ENCODE measurements at regions not wholly inside any gene's neighbourhood (a gene's known extent, or its start where the extent isn't known, plus 50 kb on each side); places are given as distances from the start of the nearest gene placed in this dataset.

DNA sequence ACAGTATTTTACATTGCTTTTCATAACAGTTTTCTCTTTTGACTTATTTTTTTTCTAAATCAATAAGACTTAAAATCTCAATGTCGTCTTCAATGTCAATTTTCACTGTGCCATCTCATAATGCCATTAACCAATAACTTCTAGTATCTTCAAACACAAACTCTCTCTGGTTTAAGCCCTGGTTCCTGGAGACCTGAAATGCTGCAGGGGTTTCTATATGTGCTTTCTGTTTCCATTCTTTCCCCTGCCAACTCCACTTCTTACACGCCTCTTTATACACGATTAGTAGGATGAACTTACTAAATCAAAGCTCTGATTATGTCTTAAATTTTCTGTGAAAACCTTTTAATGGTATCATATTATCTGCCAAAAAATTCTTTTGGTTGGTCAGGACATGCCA, 191.4 kb downstream of the AMY1C start:
- TF ChIP-seq, protein P1, sequence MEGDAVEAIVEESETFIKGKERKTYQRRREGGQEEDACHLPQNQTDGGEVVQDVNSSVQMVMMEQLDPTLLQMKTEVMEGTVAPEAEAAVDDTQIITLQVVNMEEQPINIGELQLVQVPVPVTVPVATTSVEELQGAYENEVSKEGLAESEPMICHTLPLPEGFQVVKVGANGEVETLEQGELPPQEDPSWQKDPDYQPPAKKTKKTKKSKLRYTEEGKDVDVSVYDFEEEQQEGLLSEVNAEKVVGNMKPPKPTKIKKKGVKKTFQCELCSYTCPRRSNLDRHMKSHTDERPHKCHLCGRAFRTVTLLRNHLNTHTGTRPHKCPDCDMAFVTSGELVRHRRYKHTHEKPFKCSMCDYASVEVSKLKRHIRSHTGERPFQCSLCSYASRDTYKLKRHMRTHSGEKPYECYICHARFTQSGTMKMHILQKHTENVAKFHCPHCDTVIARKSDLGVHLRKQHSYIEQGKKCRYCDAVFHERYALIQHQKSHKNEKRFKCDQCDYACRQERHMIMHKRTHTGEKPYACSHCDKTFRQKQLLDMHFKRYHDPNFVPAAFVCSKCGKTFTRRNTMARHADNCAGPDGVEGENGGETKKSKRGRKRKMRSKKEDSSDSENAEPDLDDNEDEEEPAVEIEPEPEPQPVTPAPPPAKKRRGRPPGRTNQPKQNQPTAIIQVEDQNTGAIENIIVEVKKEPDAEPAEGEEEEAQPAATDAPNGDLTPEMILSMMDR (IDR thresholded peaks at IDR 0.05), result no peak
- TF ChIP-seq POLR2A (IDR thresholded peaks at IDR 0.05), result no peak
- TF ChIP-seq POLR2AphosphoS5 (IDR thresholded peaks at IDR 0.05; ENCODE audit: insufficient read depth in 1 of 2, low read depth in 1 of 2), result no peak
